Fibroblast of gingiva (primary cell): ENCODE measurements at regions not wholly inside any gene's neighbourhood (a gene's known extent, or its start where the extent isn't known, plus 50 kb on each side); places are given as distances from the start of the nearest gene placed in this dataset.
"Not testable (repeated sequence)": the region's sequence is repeated elsewhere in the genome, so short reads cannot be mapped to it uniquely, and the experiment has no call there.

Experiments used
- DNase-seq: peaks from one replicate; pipeline ENCODE4 v3.0.0-alpha.2; 2011; ENCODE audit warnings: low read depth

- DNase-seq: no peak
Observed at GRCh38 chr4:127224556-127224955, 408.2 kb upstream of the INTU start.

GRCh38 chr4:127229855-127230608, 402.7 kb upstream of the INTU start:
- DNase-seq: peak; percentile 18

- DNase-seq: peak; percentile 94
Observed at GRCh38 chr4:127236889-127237288, 395.9 kb upstream of the INTU start.

- peak; percentile 4 for DNase-seq
Observed at GRCh38 chr4:127237581-127237980, 395.2 kb upstream of the INTU start.

- DNase-seq: no peak
Observed at GRCh38 chr4:127238956-127239475, 393.7 kb upstream of the INTU start.

GRCh38 chr4:127239902-127240763, 392.6 kb upstream of the INTU start:
- peak; percentile 76 for DNase-seq

- DNase-seq: peak; percentile 73
Observed at GRCh38 chr4:127240764-127241105, 392.0 kb upstream of the INTU start.

- DNase-seq: no peak
Observed at GRCh38 chr4:127244515-127244914, 388.2 kb upstream of the INTU start.

GRCh38 chr4:127246963-127247952, 385.5 kb upstream of the INTU start:
- DNase-seq: no peak

GRCh38 chr4:127249066-127249766, 383.5 kb upstream of the INTU start:
- DNase-seq: peak; percentile 6

GRCh38 chr4:127249767-127250108, 383.0 kb upstream of the INTU start:
- no peak for DNase-seq

- DNase-seq: no peak
Observed at GRCh38 chr4:127250577-127250976, 382.2 kb upstream of the INTU start.

- no peak for DNase-seq
Observed at GRCh38 chr4:127251423-127251822, 381.3 kb upstream of the INTU start.

- DNase-seq: no peak
Observed at GRCh38 chr4:127256500-127256899, 376.3 kb upstream of the INTU start.

GRCh38 chr4:127261476-127261875, 371.3 kb upstream of the INTU start:
- DNase-seq: no peak

- no peak for DNase-seq
Observed at GRCh38 chr4:127268367-127268766, 364.4 kb upstream of the INTU start.

- DNase-seq: not testable (repeated sequence)
Observed at GRCh38 chr4:127277023-127277422, 355.7 kb upstream of the INTU start.

GRCh38 chr4:127284236-127284635, 348.5 kb upstream of the INTU start:
- peak; percentile 74 for DNase-seq

GRCh38 chr4:127291316-127291715, 341.4 kb upstream of the INTU start:
- peak; percentile 75 for DNase-seq

- no peak for DNase-seq
Observed at GRCh38 chr4:127293496-127293895, 339.3 kb upstream of the INTU start.

GRCh38 chr4:127304356-127304755, 328.4 kb upstream of the INTU start:
- peak; percentile 92 for DNase-seq
